ENCODE measurements at regions not wholly inside any gene's neighbourhood (a gene's known extent, or its start where the extent isn't known, plus 50 kb on each side); places are given as distances from the start of the nearest gene placed in this dataset.

DNA sequence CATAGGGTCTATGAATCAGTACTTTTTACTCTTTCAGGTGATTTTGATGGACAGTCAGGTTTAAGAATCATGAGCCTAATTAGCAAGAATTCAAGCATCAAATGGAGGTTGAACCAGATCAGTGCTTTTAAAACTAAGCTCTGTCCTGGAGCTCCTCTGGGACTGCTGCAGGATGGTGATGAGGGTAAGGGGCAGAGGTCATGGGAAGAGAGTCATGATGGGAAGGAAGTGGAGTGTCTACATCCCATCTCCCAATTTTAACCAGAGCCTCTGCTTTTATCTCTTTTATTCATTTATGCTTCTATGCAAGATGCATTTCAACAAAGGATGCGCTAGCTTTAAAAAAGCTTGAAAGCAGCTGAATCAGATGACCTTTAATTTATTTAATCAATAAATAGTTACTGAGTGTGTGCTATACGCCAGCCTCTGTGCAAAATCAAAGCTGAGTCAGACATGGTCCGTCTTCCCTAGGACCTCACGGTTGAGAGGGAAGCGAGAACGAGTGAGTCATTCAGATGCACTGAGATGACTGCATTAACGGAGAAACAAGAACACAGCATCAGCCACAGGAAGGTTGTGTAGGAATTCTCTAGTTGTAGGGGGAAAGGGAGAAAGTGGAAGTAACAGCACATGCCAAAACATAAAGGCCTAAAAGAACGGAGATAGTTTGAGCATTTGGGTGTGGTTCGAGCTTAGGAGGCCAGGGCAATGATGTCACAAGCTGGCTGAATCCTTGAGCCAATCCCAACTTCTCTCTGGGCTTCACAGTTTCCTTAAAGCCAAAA, 441.6 kb upstream of the BRINP1 start:
- H3K9me3 Mint-ChIP-seq = no peaks in the 10 kb centered on the region
- CTCF ChIA-PET = interaction anchor here (0.5 kb wide), 1 partner anchor 26 kb away, joined by 3 read pairs; no protein-coding TSS in a partner anchor
- H3K4me1 Mint-ChIP-seq (ENCODE audit: low read depth) = no peaks in the 10 kb centered on the region
- H3K27me3 Mint-ChIP-seq (ENCODE audit: low read depth) = no peaks in the 10 kb centered on the region
- intact Hi-C loops (cut with micrococcal nuclease) = no loop called here
- H3K36me3 Mint-ChIP-seq (ENCODE audit: low read depth) = no peaks in the 10 kb centered on the region
- no peak overlapping the region for H3K4me3 Mint-ChIP-seq
- no peak for DNase-seq
- no peak overlapping the region for H3K27ac Mint-ChIP-seq

DNA sequence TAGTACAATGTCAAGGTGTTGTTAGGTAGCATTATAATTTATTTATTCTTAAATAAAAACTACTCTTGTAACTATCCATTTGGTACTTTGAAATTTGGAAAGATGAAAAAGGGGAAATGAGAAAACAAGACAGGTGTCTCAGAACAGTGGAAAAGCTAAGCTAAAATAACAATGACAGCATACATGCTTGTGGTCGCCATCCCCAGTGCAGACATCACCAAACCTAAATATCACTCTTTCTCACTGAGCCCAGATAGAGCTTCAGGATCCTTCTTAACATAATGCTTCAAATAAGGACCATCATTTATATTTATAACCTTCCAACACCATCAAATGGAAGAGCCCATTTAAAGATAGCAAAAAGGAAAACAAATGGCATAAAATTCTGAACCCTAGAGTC, 434.4 kb upstream of the BRINP1 start:
- Mint-ChIP-seq H3K4me1 (ENCODE audit: low read depth) (no peaks in the 10 kb centered on the region), H3K9me3 (no peaks in the 10 kb centered on the region), H3K27me3 (ENCODE audit: low read depth) (no peaks in the 10 kb centered on the region), H3K4me3 (no peak overlapping the region), H3K27ac (no peak overlapping the region), H3K36me3 (ENCODE audit: low read depth) (no peaks in the 10 kb centered on the region)
- no peak for DNase-seq
- CTCF ChIA-PET = no interaction called here
- intact Hi-C loops (cut with micrococcal nuclease) = no loop called here

DNA sequence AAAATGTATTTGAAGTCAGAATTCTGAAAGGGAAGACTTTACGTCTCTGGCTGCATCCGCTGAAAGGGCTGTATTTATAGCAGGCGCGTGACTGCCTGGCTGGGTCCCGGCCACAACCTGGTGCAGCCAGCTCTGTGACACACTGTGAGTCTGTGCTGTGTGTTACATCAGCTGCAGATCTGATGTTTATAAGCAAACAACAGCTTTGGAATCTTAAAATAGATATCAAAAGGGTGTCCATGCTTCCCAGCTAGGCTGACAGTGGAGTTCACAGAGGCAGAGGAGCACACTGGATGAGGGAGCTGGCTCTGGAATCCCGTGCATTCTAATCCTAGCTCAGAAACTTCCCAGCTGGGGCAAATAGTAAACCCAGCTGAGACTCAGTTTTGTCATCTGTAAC, 433.4 kb upstream of the BRINP1 start:
- Mint-ChIP-seq H3K4me1 (ENCODE audit: low read depth) (no peaks in the 10 kb centered on the region), H3K27me3 (ENCODE audit: low read depth) (no peaks in the 10 kb centered on the region), H3K36me3 (ENCODE audit: low read depth) (no peaks in the 10 kb centered on the region), H3K4me3 (no peak overlapping the region), H3K27ac (no peak overlapping the region), H3K9me3 (no peaks in the 10 kb centered on the region)
- CTCF ChIA-PET = interaction anchor here (0.7 kb wide), 1 partner anchor 54 kb away, joined by 3 read pairs; no protein-coding TSS in a partner anchor
- DNase-seq = no peak
- intact Hi-C loops (cut with micrococcal nuclease) = no loop called here

DNA sequence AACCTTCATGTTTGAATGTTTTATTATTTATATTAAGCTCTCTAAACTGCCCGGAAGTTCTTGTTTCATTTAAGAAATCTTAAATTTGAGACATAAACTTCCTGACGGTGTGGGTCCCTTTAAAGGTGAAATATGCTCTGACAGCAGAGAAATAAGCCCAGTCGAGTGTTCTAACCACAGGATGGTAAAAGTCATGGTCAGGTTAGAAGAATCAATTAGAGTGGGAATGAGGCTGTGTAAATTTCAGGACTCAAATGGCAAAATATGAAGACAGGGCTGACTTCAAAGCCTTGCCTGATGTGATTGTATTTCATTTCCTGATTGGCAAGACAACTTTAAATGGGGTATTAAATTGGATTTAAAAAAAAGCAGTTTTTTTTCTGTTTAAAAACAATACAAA, 432.9 kb upstream of the BRINP1 start:
- Mint-ChIP-seq H3K36me3 (ENCODE audit: low read depth) (no peaks in the 10 kb centered on the region), H3K9me3 (no peaks in the 10 kb centered on the region), H3K4me1 (ENCODE audit: low read depth) (no peaks in the 10 kb centered on the region), H3K4me3 (no peak overlapping the region), H3K27me3 (ENCODE audit: low read depth) (no peaks in the 10 kb centered on the region), H3K27ac (no peak overlapping the region)
- no peak for DNase-seq
- intact Hi-C loops (cut with micrococcal nuclease) = no loop called here
- CTCF ChIA-PET = interaction anchor here (0.7 kb wide), 1 partner anchor 53 kb away, joined by 3 read pairs; no protein-coding TSS in a partner anchor

DNA sequence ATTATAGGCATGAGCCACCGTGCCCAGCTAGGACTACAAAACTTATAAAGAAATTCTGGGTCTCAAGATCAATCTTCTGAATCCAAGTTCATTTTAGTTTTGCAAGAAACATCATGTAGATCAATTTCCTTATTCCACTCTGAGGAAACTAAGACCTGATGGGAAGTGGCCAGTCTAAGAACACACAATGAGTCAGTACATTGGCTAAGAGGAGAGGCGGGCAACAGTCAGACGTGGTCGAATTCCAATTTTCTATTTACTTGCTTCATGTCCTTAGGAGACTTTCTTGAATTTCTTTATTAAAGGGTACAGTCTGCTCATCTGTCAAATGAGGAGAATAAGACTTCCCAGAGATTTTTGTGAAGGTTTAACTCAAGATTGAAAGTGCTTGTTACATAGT, 432.1 kb upstream of the BRINP1 start:
- CTCF ChIA-PET = no interaction called here
- Mint-ChIP-seq H3K27ac (no peak overlapping the region), H3K36me3 (ENCODE audit: low read depth) (no peaks in the 10 kb centered on the region), H3K4me3 (no peak overlapping the region), H3K27me3 (ENCODE audit: low read depth) (no peaks in the 10 kb centered on the region), H3K4me1 (ENCODE audit: low read depth) (no peaks in the 10 kb centered on the region), H3K9me3 (no peaks in the 10 kb centered on the region)
- DNase-seq = no peak
- intact Hi-C loops (cut with micrococcal nuclease) = no loop called here

DNA sequence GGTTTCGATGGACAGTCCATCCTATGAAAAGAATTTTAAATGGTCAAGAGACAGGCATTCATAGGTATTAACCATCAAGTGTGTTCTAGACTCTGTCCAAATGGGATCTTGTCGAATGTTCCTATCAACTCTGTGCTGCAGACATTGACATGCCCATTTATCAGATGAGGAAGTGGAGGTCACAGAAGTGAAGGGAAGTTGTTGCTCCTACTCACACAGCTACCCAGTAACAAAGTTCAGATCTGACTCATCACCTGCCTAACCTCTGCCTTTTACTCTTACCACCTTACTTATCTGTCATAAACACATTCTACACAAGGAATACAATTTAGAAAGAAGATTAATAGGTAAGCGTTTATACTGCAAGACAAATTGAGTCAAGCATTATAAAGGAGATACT, 426.2 kb upstream of the BRINP1 start:
- H3K27ac Mint-ChIP-seq = no peak overlapping the region
- no peaks in the 10 kb centered on the region for H3K4me1 Mint-ChIP-seq (ENCODE audit: low read depth)
- no peak for DNase-seq
- H3K27me3 Mint-ChIP-seq (ENCODE audit: low read depth) = no peaks in the 10 kb centered on the region
- H3K9me3 Mint-ChIP-seq = no peaks in the 10 kb centered on the region
- intact Hi-C loops (cut with micrococcal nuclease) = no loop called here
- H3K4me3 Mint-ChIP-seq = no peak overlapping the region
- no peaks in the 10 kb centered on the region for H3K36me3 Mint-ChIP-seq (ENCODE audit: low read depth)
- CTCF ChIA-PET = no interaction called here

DNA sequence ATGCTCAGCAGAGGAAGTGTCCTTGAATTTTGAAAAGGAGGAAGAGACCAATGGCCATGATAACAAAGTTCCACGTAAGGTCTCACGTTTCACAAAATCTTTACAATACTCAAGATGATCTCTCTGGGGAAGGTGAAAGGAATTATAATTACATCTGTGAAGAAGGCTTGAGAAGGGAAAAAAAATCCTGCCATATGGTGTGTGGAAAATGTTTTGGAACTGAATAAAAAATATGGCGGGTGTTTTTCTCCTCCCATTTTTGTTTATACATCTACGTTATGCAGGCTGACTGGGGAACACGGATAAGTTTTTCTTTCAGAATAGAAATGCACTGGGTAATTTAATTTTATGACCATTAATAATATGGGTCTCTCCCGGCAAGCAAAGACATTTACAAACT, 425.6 kb upstream of the BRINP1 start:
- intact Hi-C loops (cut with micrococcal nuclease) = no loop called here
- CTCF ChIA-PET = no interaction called here
- Mint-ChIP-seq H3K27me3 (ENCODE audit: low read depth) (no peaks in the 10 kb centered on the region), H3K4me3 (no peak overlapping the region), H3K4me1 (ENCODE audit: low read depth) (no peaks in the 10 kb centered on the region), H3K27ac (no peak overlapping the region), H3K36me3 (ENCODE audit: low read depth) (no peaks in the 10 kb centered on the region), H3K9me3 (no peaks in the 10 kb centered on the region)
- DNase-seq = no peak

DNA sequence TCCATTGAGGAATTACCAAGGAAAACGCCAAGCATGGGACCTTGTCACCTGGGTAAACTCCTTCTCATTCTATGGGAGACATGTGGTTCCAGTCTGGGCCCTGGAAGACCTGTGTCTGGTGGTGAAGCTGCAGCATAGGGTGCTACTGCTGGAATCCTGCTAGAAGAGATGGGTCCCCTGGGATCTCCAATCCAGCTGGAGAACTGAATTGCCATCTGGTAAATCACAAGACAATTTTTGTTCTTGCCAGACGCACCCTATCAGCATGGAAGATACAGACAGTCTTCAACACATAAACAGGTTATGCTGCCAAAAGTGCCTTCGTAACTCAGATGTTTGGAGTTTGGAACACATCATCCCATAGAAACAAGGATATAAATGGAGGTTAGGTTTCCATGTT, 424.0 kb upstream of the BRINP1 start:
- CTCF ChIA-PET = no interaction called here
- DNase-seq = no peak
- Mint-ChIP-seq H3K4me3 (no peak overlapping the region), H3K4me1 (ENCODE audit: low read depth) (no peaks in the 10 kb centered on the region), H3K27me3 (ENCODE audit: low read depth) (no peaks in the 10 kb centered on the region), H3K27ac (no peak overlapping the region), H3K36me3 (ENCODE audit: low read depth) (no peaks in the 10 kb centered on the region), H3K9me3 (no peaks in the 10 kb centered on the region)
- intact Hi-C loops (cut with micrococcal nuclease) = no loop called here

DNA sequence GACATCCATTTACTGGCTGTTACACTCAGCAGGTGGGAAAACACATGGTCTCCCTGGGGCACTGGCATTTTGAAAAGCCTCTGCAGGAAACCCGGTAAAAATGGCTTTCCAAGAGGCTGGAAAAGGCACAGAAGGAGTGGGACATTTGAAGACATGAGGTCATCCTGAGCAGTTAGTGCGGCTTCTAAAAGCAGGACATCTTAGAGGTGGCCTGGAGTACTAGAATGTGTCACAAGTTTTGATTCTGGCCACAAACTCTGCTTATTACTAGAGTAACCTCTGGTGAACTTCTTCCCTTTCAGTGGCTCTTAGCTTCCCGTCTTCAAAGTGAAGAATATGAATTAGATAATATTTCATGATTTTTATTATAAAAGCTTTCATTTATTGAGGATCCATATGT, 423.0 kb upstream of the BRINP1 start:
- H3K27me3 Mint-ChIP-seq (ENCODE audit: low read depth) = no peaks in the 10 kb centered on the region
- intact Hi-C loops (cut with micrococcal nuclease) = no loop called here
- H3K4me1 Mint-ChIP-seq (ENCODE audit: low read depth) = no peaks in the 10 kb centered on the region
- no peak for DNase-seq
- no peak overlapping the region for H3K27ac Mint-ChIP-seq
- H3K9me3 Mint-ChIP-seq = no peaks in the 10 kb centered on the region
- CTCF ChIA-PET = no interaction called here
- H3K36me3 Mint-ChIP-seq (ENCODE audit: low read depth) = no peaks in the 10 kb centered on the region
- no peak overlapping the region for H3K4me3 Mint-ChIP-seq

DNA sequence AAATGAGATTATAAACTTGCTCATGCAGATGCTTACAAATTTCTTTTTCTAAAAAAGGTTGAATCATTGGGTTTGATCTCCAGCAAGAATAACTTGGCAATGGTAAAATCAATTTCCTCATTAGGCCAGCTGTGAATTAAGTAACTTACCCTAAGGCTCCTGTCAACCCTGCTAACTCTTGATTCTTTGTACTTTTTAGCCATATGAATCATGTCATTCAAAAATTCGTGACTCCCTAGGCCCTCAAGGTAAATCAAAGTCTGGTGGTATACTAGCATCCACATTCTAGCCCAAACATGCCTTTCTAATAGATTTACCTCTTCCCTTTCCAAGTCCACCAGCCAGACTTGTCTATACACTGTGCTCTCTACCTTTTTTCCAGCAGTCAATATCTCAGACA, 420.8 kb upstream of the BRINP1 start:
- no peaks in the 10 kb centered on the region for H3K36me3 Mint-ChIP-seq (ENCODE audit: low read depth)
- no peak overlapping the region for H3K4me3 Mint-ChIP-seq
- no peak overlapping the region for H3K27ac Mint-ChIP-seq
- no peaks in the 10 kb centered on the region for H3K27me3 Mint-ChIP-seq (ENCODE audit: low read depth)
- intact Hi-C loops (cut with micrococcal nuclease) = no loop called here
- CTCF ChIA-PET = no interaction called here
- no peak for DNase-seq
- no peaks in the 10 kb centered on the region for H3K4me1 Mint-ChIP-seq (ENCODE audit: low read depth)
- peaks cover 4% of the 10 kb centered on the region for H3K9me3 Mint-ChIP-seq

DNA sequence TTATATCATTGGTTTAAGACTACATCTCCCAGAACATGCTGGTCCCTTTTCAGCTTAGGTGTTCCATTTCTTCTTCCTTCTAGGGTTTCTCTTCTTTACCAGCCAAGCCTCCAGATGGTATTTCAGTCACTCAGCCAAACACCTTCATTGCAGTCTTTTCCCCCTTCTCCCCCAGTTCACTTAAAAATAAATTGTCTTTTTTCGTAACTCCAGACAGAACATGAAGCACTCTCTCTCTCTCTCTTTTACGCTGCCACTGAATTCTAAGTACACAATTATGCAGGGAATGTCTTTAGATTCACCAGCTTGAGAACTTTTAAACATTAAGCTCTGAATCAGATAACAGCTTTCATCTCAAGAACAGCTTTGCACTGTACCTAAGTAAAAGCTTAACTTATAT, 419.7 kb upstream of the BRINP1 start:
- no peak for DNase-seq
- Mint-ChIP-seq H3K4me1 (ENCODE audit: low read depth) (no peaks in the 10 kb centered on the region), H3K36me3 (ENCODE audit: low read depth) (no peaks in the 10 kb centered on the region), H3K27me3 (ENCODE audit: low read depth) (no peaks in the 10 kb centered on the region), H3K4me3 (no peak overlapping the region), H3K27ac (no peak overlapping the region), H3K9me3 (peaks cover 4% of the 10 kb centered on the region)
- CTCF ChIA-PET = no interaction called here
- intact Hi-C loops (cut with micrococcal nuclease) = no loop called here

DNA sequence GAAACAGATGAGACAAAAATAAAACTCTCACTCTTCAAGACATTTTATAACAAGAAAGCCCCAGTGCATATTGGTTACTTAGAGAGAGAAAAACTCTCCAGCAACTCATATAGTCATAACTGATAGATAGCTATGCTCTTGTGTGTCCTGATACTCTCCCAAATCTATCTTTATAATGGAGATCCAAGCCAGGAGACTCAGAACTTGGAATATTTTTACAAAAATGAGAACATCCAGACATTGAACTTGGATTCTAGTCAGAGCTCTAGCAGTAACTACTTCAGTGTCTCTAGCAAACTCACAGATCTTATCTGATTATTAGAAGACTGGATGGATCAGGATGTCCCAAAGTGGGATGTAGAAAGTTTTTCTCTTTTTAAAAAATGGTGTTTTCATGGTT, 412.7 kb upstream of the BRINP1 start:
- Mint-ChIP-seq H3K4me1 (ENCODE audit: low read depth) (no peaks in the 10 kb centered on the region), H3K27me3 (ENCODE audit: low read depth) (no peaks in the 10 kb centered on the region), H3K4me3 (no peak overlapping the region), H3K27ac (no peak overlapping the region), H3K9me3 (peaks cover 3% of the 10 kb centered on the region), H3K36me3 (ENCODE audit: low read depth) (no peaks in the 10 kb centered on the region)
- CTCF ChIA-PET = no interaction called here
- intact Hi-C loops (cut with micrococcal nuclease) = no loop called here
- no peak for DNase-seq

DNA sequence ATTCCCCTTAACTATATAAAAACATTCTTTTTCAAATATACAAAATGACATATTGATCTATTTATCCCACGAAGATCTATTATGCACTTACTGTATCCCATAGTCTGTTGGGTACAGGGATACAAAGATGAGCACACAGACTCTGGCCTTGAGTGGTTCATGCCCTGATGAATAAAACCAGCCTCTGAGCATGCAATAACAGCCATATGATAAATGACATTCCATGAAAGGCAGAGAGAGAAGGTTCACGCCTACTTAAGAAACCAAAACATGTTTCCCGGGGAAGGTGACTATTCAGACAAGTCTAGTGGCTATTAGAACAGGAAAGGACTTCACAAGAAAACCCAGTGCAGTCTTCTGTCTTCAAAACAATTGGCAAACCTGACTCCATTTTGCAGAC, 406.2 kb upstream of the BRINP1 start:
- H3K4me3 Mint-ChIP-seq = no peak overlapping the region
- no peaks in the 10 kb centered on the region for H3K4me1 Mint-ChIP-seq (ENCODE audit: low read depth)
- CTCF ChIA-PET = no interaction called here
- intact Hi-C loops (cut with micrococcal nuclease) = no loop called here
- peaks cover 2% of the 10 kb centered on the region for H3K27me3 Mint-ChIP-seq (ENCODE audit: low read depth)
- H3K9me3 Mint-ChIP-seq = no peaks in the 10 kb centered on the region
- H3K27ac Mint-ChIP-seq = no peak overlapping the region
- H3K36me3 Mint-ChIP-seq (ENCODE audit: low read depth) = no peaks in the 10 kb centered on the region
- DNase-seq = no peak
